SK-N-SH treated with all-trans-retinoic acid at 6 μM for 48 hours (cell line): ENCODE measurements at regions not wholly inside any gene's neighbourhood (a gene's known extent, or its start where the extent isn't known, plus 50 kb on each side); places are given as distances from the start of the nearest gene placed in this dataset.

ENCODE experiments used
- CSDC2 ChIP-seq: fragments of 250-450 bp; sonication (Bioruptor Pico); IDR thresholded peaks from 2 replicates; pipeline ENCODE4 v1.5.0; 2020; ENCODE audit warnings: mild to moderate bottlenecking, moderate library complexity
- GLIS3 ChIP-seq: fragments of 250-450 bp; sonication (Bioruptor Pico); IDR thresholded peaks from 2 replicates; pipeline ENCODE4 v1.5.0; 2020; ENCODE audit warnings: mild to moderate bottlenecking, moderate library complexity
- TF ChIP-seq, protein P1 (sequence below): fragments of 250-450 bp; sonication (Bioruptor Pico); IDR thresholded peaks from 2 replicates; pipeline ENCODE4 v1.8.0; 2020; ENCODE audit warnings: mild to moderate bottlenecking, moderate library complexity, borderline replicate concordance

DNA sequence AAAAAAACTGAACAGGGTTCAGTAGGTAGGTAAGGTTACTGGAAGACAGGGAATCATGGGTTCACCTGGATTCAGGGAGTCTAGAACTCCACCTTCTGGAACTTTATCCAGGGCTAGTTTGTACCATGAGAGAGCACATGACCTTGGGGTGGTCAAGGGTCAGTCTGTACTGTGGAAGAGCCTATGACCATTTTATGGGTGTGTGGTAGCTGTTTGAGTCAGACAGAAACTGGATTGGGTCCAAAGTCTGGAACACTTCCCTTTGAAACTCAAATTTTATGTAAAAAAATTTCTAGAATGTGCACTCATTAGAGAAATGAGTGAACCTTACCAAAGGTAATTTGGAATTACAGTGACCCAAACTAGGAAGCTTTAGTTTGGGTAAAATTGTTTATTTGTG lies 486.0 kb upstream of the AGTR1 start:
- TF ChIP-seq GLIS3 (CRISPR knock-in tag): no peak
- TF ChIP-seq CSDC2 (CRISPR knock-in tag): no peak
- TF ChIP-seq, protein P1, sequence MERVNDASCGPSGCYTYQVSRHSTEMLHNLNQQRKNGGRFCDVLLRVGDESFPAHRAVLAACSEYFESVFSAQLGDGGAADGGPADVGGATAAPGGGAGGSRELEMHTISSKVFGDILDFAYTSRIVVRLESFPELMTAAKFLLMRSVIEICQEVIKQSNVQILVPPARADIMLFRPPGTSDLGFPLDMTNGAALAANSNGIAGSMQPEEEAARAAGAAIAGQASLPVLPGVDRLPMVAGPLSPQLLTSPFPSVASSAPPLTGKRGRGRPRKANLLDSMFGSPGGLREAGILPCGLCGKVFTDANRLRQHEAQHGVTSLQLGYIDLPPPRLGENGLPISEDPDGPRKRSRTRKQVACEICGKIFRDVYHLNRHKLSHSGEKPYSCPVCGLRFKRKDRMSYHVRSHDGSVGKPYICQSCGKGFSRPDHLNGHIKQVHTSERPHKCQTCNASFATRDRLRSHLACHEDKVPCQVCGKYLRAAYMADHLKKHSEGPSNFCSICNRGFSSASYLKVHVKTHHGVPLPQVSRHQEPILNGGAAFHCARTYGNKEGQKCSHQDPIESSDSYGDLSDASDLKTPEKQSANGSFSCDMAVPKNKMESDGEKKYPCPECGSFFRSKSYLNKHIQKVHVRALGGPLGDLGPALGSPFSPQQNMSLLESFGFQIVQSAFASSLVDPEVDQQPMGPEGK (CRISPR knock-in tag): no peak
